ENCODE measurements at regions not wholly inside any gene's neighbourhood (a gene's known extent, or its start where the extent isn't known, plus 50 kb on each side); places are given as distances from the start of the nearest gene placed in this dataset.

- POLR2A ChIA-PET, result no interaction called here
- Mint-ChIP-seq H3K27ac (no peak overlapping the region), H3K36me3 (ENCODE audit: low read depth) (no peaks in the 10 kb centered on the region), H3K4me1 (no peaks in the 10 kb centered on the region), H3K27me3 (no peaks in the 10 kb centered on the region), H3K4me3 (no peak overlapping the region), H3K9me3 (peaks cover 7% of the 10 kb centered on the region)
- no peak for DNase-seq
- CTCF ChIA-PET, result interaction anchor here (0.6 kb wide), 1 partner anchor 633 kb away, joined by 3 read pairs; no protein-coding TSS in a partner anchor
Observed at GRCh38 chr10:16260388-16260787, 176.4 kb upstream of the PTER start.

- POLR2A ChIA-PET, result no interaction called here
- Mint-ChIP-seq H3K9me3 (peaks cover 4% of the 10 kb centered on the region), H3K36me3 (ENCODE audit: low read depth) (no peaks in the 10 kb centered on the region), H3K4me1 (no peaks in the 10 kb centered on the region), H3K4me3 (no peak overlapping the region), H3K27ac (no peak overlapping the region), H3K27me3 (no peaks in the 10 kb centered on the region)
- no peak for DNase-seq
- CTCF ChIA-PET, result interaction anchor here (0.7 kb wide), 1 partner anchor 458 kb away, joined by 4 read pairs; no protein-coding TSS in a partner anchor
Observed at GRCh38 chr10:16271571-16271970, 165.2 kb upstream of the PTER start.

- CTCF ChIA-PET, result no interaction called here
- DNase-seq, result no peak
Observed at GRCh38 chr10:16274911-16275310, 161.9 kb upstream of the PTER start.

GRCh38 chr10:16280595-16280994 is 156.2 kb upstream of the PTER start:
- Mint-ChIP-seq H3K4me1 (no peaks in the 10 kb centered on the region), H3K27ac (no peak overlapping the region), H3K36me3 (ENCODE audit: low read depth) (no peaks in the 10 kb centered on the region), H3K9me3 (peaks cover 4% of the 10 kb centered on the region), H3K27me3 (no peaks in the 10 kb centered on the region), H3K4me3 (no peak overlapping the region)
- DNase-seq, result no peak
- CTCF ChIA-PET, result interaction anchor here (2.1 kb wide), 1 partner anchor 16 kb away, joined by 5 read pairs; no protein-coding TSS in a partner anchor
- POLR2A ChIA-PET, result no interaction called here

More at GRCh38 chr10:16274911-16275310, 161.9 kb upstream of the PTER start:
- no peak overlapping the region for H3K4me3 Mint-ChIP-seq
- POLR2A ChIA-PET, result interaction anchor here (0.6 kb wide), 1 partner anchor 26 kb away, joined by 4 read pairs; no protein-coding TSS in a partner anchor
- H3K27ac Mint-ChIP-seq, result no peak overlapping the region
- H3K27me3 Mint-ChIP-seq, result no peaks in the 10 kb centered on the region
- peaks cover 4% of the 10 kb centered on the region for H3K9me3 Mint-ChIP-seq
- H3K36me3 Mint-ChIP-seq (ENCODE audit: low read depth), result no peaks in the 10 kb centered on the region
- no peaks in the 10 kb centered on the region for H3K4me1 Mint-ChIP-seq

GRCh38 chr10:16292366-16292765 is 144.4 kb upstream of the PTER start:
- Mint-ChIP-seq H3K27ac (no peak overlapping the region), H3K4me1 (no peaks in the 10 kb centered on the region), H3K36me3 (ENCODE audit: low read depth) (no peaks in the 10 kb centered on the region), H3K9me3 (no peaks in the 10 kb centered on the region), H3K27me3 (no peaks in the 10 kb centered on the region), H3K4me3 (no peak overlapping the region)
- ChIA-PET CTCF (no interaction called here), POLR2A (no interaction called here)
- no peak for DNase-seq

GRCh38 chr10:16297069-16297468 is 139.7 kb upstream of the PTER start:
- Mint-ChIP-seq H3K9me3 (no peaks in the 10 kb centered on the region), H3K4me3 (no peak overlapping the region), H3K36me3 (ENCODE audit: low read depth) (no peaks in the 10 kb centered on the region), H3K27me3 (no peaks in the 10 kb centered on the region), H3K4me1 (no peaks in the 10 kb centered on the region), H3K27ac (no peak overlapping the region)
- ChIA-PET CTCF (interaction anchor here (1.8 kb wide), 1 partner anchor 16 kb away, joined by 5 read pairs; no protein-coding TSS in a partner anchor), POLR2A (no interaction called here)
- no peak for DNase-seq

GRCh38 chr10:16297642-16298041 is 139.2 kb upstream of the PTER start:
- no peak overlapping the region for H3K27ac Mint-ChIP-seq
- DNase-seq, result no peak
- CTCF ChIA-PET, result interaction anchor here (1.8 kb wide), 1 partner anchor 17 kb away, joined by 5 read pairs; no protein-coding TSS in a partner anchor

GRCh38 chr10:16304311-16304710 is 132.5 kb upstream of the PTER start:
- no peaks in the 10 kb centered on the region for H3K27me3 Mint-ChIP-seq
- no peaks in the 10 kb centered on the region for H3K4me1 Mint-ChIP-seq
- no peak for DNase-seq
- no peak overlapping the region for H3K27ac Mint-ChIP-seq
- POLR2A ChIA-PET, result no interaction called here
- no peaks in the 10 kb centered on the region for H3K9me3 Mint-ChIP-seq
- CTCF ChIA-PET, result no interaction called here
- no peak overlapping the region for H3K4me3 Mint-ChIP-seq
- no peaks in the 10 kb centered on the region for H3K36me3 Mint-ChIP-seq (ENCODE audit: low read depth)

More at GRCh38 chr10:16297642-16298041, 139.2 kb upstream of the PTER start:
- POLR2A ChIA-PET, result no interaction called here
- H3K4me1 Mint-ChIP-seq, result no peaks in the 10 kb centered on the region
- no peak overlapping the region for H3K4me3 Mint-ChIP-seq
- H3K36me3 Mint-ChIP-seq (ENCODE audit: low read depth), result no peaks in the 10 kb centered on the region
- no peaks in the 10 kb centered on the region for H3K9me3 Mint-ChIP-seq
- no peaks in the 10 kb centered on the region for H3K27me3 Mint-ChIP-seq

GRCh38 chr10:16310440-16310839 is 126.4 kb upstream of the PTER start:
- no peaks in the 10 kb centered on the region for H3K36me3 Mint-ChIP-seq (ENCODE audit: low read depth)
- ChIA-PET POLR2A (no interaction called here), CTCF (no interaction called here)
- H3K27ac Mint-ChIP-seq, result no peak overlapping the region
- no peaks in the 10 kb centered on the region for H3K9me3 Mint-ChIP-seq
- H3K4me3 Mint-ChIP-seq, result no peak overlapping the region
- H3K27me3 Mint-ChIP-seq, result no peaks in the 10 kb centered on the region
- no peaks in the 10 kb centered on the region for H3K4me1 Mint-ChIP-seq
- DNase-seq, result no peak

- no peak overlapping the region for H3K27ac Mint-ChIP-seq
- DNase-seq, result no peak
- no peaks in the 10 kb centered on the region for H3K27me3 Mint-ChIP-seq
- no peak overlapping the region for H3K4me3 Mint-ChIP-seq
- no peaks in the 10 kb centered on the region for H3K36me3 Mint-ChIP-seq (ENCODE audit: low read depth)
- ChIA-PET CTCF (no interaction called here), POLR2A (no interaction called here)
- no peaks in the 10 kb centered on the region for H3K4me1 Mint-ChIP-seq
- no peaks in the 10 kb centered on the region for H3K9me3 Mint-ChIP-seq
Observed at GRCh38 chr10:16314259-16314658, 122.6 kb upstream of the PTER start.

GRCh38 chr10:16316733-16317390 is 119.9 kb upstream of the PTER start:
- no peaks in the 10 kb centered on the region for H3K4me1 Mint-ChIP-seq
- no peaks in the 10 kb centered on the region for H3K36me3 Mint-ChIP-seq (ENCODE audit: low read depth)
- DNase-seq, result no peak
- no peaks in the 10 kb centered on the region for H3K9me3 Mint-ChIP-seq
- ChIA-PET POLR2A (no interaction called here), CTCF (interaction anchor here (1.0 kb wide), 1 partner anchor 31 kb away, joined by 3 read pairs; no protein-coding TSS in a partner anchor)
- H3K4me3 Mint-ChIP-seq, result no peak overlapping the region
- no peak overlapping the region for H3K27ac Mint-ChIP-seq
- H3K27me3 Mint-ChIP-seq, result no peaks in the 10 kb centered on the region

- Mint-ChIP-seq H3K4me3 (no peak overlapping the region), H3K9me3 (no peaks in the 10 kb centered on the region), H3K27ac (no peak overlapping the region), H3K4me1 (no peaks in the 10 kb centered on the region), H3K36me3 (ENCODE audit: low read depth) (no peaks in the 10 kb centered on the region), H3K27me3 (peaks cover 7% of the 10 kb centered on the region)
- CTCF ChIA-PET, result no interaction called here
- no peak for DNase-seq
- POLR2A ChIA-PET, result no interaction called here
Observed at GRCh38 chr10:16341637-16342036, 95.2 kb upstream of the PTER start.

- no peak overlapping the region for H3K27ac Mint-ChIP-seq
- ChIA-PET POLR2A (no interaction called here), CTCF (no interaction called here)
- H3K9me3 Mint-ChIP-seq, result no peaks in the 10 kb centered on the region
- no peaks in the 10 kb centered on the region for H3K27me3 Mint-ChIP-seq
- H3K36me3 Mint-ChIP-seq (ENCODE audit: low read depth), result no peaks in the 10 kb centered on the region
- H3K4me1 Mint-ChIP-seq, result no peaks in the 10 kb centered on the region
- DNase-seq, result no peak
- H3K4me3 Mint-ChIP-seq, result no peak overlapping the region
Observed at GRCh38 chr10:16348891-16349290, 87.9 kb upstream of the PTER start.

GRCh38 chr10:16352146-16352545 is 84.7 kb upstream of the PTER start:
- no peaks in the 10 kb centered on the region for H3K4me1 Mint-ChIP-seq
- no peaks in the 10 kb centered on the region for H3K9me3 Mint-ChIP-seq
- no peak overlapping the region for H3K27ac Mint-ChIP-seq
- ChIA-PET POLR2A (no interaction called here), CTCF (no interaction called here)
- DNase-seq, result no peak
- no peaks in the 10 kb centered on the region for H3K27me3 Mint-ChIP-seq
- H3K4me3 Mint-ChIP-seq, result no peak overlapping the region
- H3K36me3 Mint-ChIP-seq (ENCODE audit: low read depth), result no peaks in the 10 kb centered on the region
